Thyroid gland (tissue), 4 donors: ENCODE measurements at regions not wholly inside any gene's neighbourhood (a gene's known extent, or its start where the extent isn't known, plus 50 kb on each side); places are given as distances from the start of the nearest gene placed in this dataset.

Source experiments
- DNase-seq, 2 donors: peaks; one replicate each; pipeline ENCODE4 v3.0.0-alpha.2; 2019
- H3K27ac ChIP-seq, 3 donors: fragments of 200-600 bp; sonication (generic); 1 replicate in 2 of 3; 2 replicates in 1 of 3; pipeline ENCODE4 v1.5.1; 2016 to 2019; ENCODE audit warnings: mild to moderate bottlenecking in 1 of 3, moderate library complexity in 1 of 3
- H3K27me3 ChIP-seq: fragments of 200-600 bp; sonication (generic); one replicate; pipeline ENCODE4 v1.5.1; 2019
- H3K36me3 ChIP-seq, 2 donors: fragments of 200-600 bp; sonication (generic); one replicate each; pipeline ENCODE4 v1.5.1; 2016 to 2019
- H3K4me1 ChIP-seq, 2 donors: fragments of 200-600 bp; sonication (generic); one replicate each; pipeline ENCODE4 v1.5.1; 2017 to 2019
- H3K4me3 ChIP-seq, 3 donors: fragments of 200-600 bp; sonication (generic); replicated peaks in 1 of 3; 1 replicate in 2 of 3; 2 replicates in 1 of 3; pipeline ENCODE4 v1.5.1; 2016; ENCODE audit warnings: mild to moderate bottlenecking in 1 of 3
- H3K9me3 ChIP-seq: fragments of 200-600 bp; sonication (generic); one replicate; pipeline ENCODE4 v1.5.1; 2017
- POLR2A ChIP-seq, 2 donors: fragments of 450-650 bp; IDR thresholded peaks; one replicate each; pipeline ENCODE4 v1.6.1; 2017; ENCODE audit warnings: antibody characterized with exemption in 2 of 2, mild to moderate bottlenecking in 2 of 2, moderate library complexity in 1 of 2
- whole genome bisulfite sequencing, 2 donors: methylation state at CpG; one replicate each; pipeline ENCODE4 v1.1.5; 2017; 5-methylcytosine and 5-hydroxymethylcytosine counted together
- intact Hi-C: fragments of 100-400 bp; cut with DNase I; formaldehyde crosslinking; loops from one replicate; pipeline ENCODE4 v1.15.1; 2023
- TF ChIP-seq, protein P1 (sequence below), 6 experiments: fragments of 200-600 bp in 3 of 6; fragments of 450-650 bp in 3 of 6; sonication (generic) in 3 of 6; IDR thresholded peaks; one replicate each; pipeline ENCODE4 v1.5.1; 2016 to 2019; ENCODE audit warnings: antibody characterized with exemption in 6 of 6, mild to moderate bottlenecking in 2 of 6, inconsistent platforms in 1 of 6, moderate library complexity in 1 of 6

DNA sequence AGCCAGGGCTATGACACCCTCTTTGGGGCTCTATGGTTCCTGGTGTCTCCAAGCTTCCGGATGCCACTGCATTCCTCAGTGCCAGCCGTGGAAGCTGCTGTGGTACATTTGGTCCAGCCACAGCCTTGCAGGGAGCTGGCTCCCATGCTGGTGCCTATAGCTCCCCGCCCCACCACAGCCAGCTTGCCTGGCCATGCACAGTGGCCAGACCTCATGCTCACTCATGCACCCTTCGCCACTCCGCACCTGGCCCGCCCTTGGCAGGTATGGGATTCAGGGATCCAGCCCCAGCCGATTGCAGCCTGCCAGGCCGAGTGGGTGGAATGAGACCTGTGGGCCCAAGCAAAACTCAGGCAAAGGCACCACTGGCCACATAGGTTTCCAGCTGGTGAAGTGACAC is 354.8 kb downstream of the GRIA2 start:
- H3K36me3 ChIP-seq: no peaks in the 10 kb centered on the region
- 97% methylated on average over 4 to 8 of the region's 8 CpGs for WGBS, 2 donors
- no peak overlapping the region for H3K27ac ChIP-seq
- H3K9me3 ChIP-seq: no peaks in the 10 kb centered on the region
- DNase-seq: no peak
- no peaks in the 10 kb centered on the region for H3K27me3 ChIP-seq
- H3K4me3 ChIP-seq: no peak overlapping the region
- no peak for TF ChIP-seq POLR2A (IDR thresholded peaks at IDR 0.05)
- TF ChIP-seq, protein P1, sequence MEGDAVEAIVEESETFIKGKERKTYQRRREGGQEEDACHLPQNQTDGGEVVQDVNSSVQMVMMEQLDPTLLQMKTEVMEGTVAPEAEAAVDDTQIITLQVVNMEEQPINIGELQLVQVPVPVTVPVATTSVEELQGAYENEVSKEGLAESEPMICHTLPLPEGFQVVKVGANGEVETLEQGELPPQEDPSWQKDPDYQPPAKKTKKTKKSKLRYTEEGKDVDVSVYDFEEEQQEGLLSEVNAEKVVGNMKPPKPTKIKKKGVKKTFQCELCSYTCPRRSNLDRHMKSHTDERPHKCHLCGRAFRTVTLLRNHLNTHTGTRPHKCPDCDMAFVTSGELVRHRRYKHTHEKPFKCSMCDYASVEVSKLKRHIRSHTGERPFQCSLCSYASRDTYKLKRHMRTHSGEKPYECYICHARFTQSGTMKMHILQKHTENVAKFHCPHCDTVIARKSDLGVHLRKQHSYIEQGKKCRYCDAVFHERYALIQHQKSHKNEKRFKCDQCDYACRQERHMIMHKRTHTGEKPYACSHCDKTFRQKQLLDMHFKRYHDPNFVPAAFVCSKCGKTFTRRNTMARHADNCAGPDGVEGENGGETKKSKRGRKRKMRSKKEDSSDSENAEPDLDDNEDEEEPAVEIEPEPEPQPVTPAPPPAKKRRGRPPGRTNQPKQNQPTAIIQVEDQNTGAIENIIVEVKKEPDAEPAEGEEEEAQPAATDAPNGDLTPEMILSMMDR (IDR thresholded peaks at IDR 0.05): no peak
- no peaks in the 10 kb centered on the region for H3K4me1 ChIP-seq
- intact Hi-C loops: no loop called here

DNA sequence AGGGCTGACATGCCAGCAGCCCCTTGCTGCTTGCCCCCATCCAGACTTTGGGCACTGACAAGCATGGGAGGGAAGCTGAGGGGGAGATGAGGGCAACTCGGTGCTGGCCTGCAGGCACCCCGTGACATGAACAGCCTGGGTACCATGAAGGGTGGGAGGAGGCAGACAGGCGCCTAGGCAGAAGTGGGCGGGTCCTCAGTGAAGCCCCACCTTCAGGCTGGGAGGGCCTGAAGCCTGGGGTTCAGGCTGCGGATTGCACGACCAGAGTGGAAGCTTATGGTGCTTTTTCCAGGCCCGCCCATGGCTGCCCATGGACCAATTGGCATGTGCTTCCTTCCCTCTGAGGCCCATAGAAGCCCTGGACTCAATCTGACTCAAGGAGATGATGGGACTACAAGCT is 354.1 kb downstream of the GRIA2 start:
- Histone ChIP-seq H3K27ac (no peak overlapping the region), H3K4me3 (no peak overlapping the region), H3K36me3 (no peaks in the 10 kb centered on the region), H3K4me1 (no peaks in the 10 kb centered on the region), H3K27me3 (no peaks in the 10 kb centered on the region), H3K9me3 (no peaks in the 10 kb centered on the region)
- TF ChIP-seq, protein P1 (IDR thresholded peaks at IDR 0.05): no peak
- TF ChIP-seq POLR2A (IDR thresholded peaks at IDR 0.05): no peak
- WGBS, 2 donors: 80% methylated on average over 2 of the region's 7 CpGs; no CpG with 5 or more reads in 1 of the 2 donors
- intact Hi-C loops: no loop called here
- no peak for DNase-seq

DNA sequence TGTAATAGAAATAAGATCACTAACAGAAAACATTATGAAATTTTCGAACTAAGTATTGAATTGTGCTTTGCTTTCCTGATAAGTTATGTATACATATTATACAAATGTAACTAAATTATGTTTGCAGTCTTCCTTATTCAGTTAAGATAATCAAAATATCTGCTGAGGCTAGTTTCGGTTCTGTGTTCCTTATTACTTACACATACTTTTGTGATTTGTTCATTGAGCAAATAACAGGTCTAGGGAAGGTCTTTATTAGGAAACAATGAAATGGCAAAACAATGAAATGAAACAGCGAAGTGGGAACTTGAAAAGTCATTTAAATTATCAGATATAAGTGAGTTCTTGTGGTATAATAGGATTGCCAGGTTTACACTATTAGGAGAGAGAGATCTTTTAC is 352.4 kb downstream of the GRIA2 start:
- H3K4me1 ChIP-seq: no peaks in the 10 kb centered on the region
- WGBS, 2 donors: 80 to 81% methylated on average over 3 of the region's 3 CpGs
- intact Hi-C loops: no loop called here
- H3K27ac ChIP-seq: no peak overlapping the region
- no peaks in the 10 kb centered on the region for H3K9me3 ChIP-seq
- no peak for DNase-seq
- no peak for TF ChIP-seq POLR2A (IDR thresholded peaks at IDR 0.05)
- TF ChIP-seq, protein P1 (IDR thresholded peaks at IDR 0.05): no peak
- H3K4me3 ChIP-seq: no peak overlapping the region
- no peaks in the 10 kb centered on the region for H3K36me3 ChIP-seq
- H3K27me3 ChIP-seq: no peaks in the 10 kb centered on the region

DNA sequence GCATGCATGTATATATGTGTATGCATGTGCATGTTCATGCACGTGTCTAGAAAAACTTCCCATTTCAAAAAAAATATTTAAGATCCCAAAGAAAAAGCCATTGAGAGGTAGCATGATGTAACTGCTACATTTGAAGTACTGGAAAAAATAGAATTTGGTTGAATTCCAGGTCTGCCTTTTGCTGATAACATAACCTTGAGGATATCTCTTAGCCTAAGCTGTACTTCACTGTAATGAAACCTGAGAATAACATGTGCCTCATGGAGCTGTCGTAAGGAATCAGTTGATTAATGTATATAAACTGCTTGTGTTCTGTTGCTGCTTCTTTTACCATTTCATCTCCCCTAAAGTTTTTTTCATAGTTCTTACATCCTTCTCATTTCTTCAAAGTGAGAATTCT is 351.8 kb downstream of the GRIA2 start:
- no peaks in the 10 kb centered on the region for H3K27me3 ChIP-seq
- no peak for DNase-seq
- no peaks in the 10 kb centered on the region for H3K36me3 ChIP-seq
- intact Hi-C loops: no loop called here
- H3K9me3 ChIP-seq: no peaks in the 10 kb centered on the region
- no peak overlapping the region for H3K27ac ChIP-seq
- no peak overlapping the region for H3K4me3 ChIP-seq
- WGBS, 2 donors: 74 to 80% methylated on average over 2 of the region's 2 CpGs
- TF ChIP-seq POLR2A (IDR thresholded peaks at IDR 0.05): no peak
- TF ChIP-seq, protein P1 (IDR thresholded peaks at IDR 0.05): no peak
- H3K4me1 ChIP-seq: no peaks in the 10 kb centered on the region

DNA sequence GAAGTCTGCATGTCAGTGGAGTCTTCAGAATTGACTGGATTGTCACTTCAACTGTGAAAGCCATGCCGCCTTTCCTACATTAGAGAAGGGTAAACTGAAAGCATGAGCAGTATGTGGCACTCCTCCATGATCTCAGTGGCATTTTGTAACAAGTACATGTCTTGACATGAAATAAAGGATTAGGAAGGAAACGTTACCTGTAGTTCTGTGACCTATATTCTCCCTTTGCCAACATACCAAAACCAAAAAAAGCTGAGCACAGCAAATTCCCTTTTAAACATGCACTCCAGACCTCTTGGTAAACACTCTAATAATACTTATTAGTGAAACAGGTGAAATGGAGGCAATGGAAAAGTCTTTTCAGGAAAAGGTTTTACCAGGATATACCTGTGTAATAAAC is 344.2 kb downstream of the GRIA2 start:
- Histone ChIP-seq H3K27ac (no peak overlapping the region), H3K4me1 (no peaks in the 10 kb centered on the region), H3K9me3 (no peaks in the 10 kb centered on the region), H3K4me3 (no peak overlapping the region), H3K27me3 (no peaks in the 10 kb centered on the region), H3K36me3 (no peaks in the 10 kb centered on the region)
- no peak for TF ChIP-seq POLR2A (IDR thresholded peaks at IDR 0.05)
- TF ChIP-seq, protein P1 (IDR thresholded peaks at IDR 0.05): no peak
- WGBS, 2 donors: 63% methylated on average over 2 of the region's 2 CpGs
- no peak for DNase-seq
- intact Hi-C loops: no loop called here
